ENCODE measurements at regions not wholly inside any gene's neighbourhood (a gene's known extent, or its start where the extent isn't known, plus 50 kb on each side); places are given as distances from the start of the nearest gene placed in this dataset.

DNA sequence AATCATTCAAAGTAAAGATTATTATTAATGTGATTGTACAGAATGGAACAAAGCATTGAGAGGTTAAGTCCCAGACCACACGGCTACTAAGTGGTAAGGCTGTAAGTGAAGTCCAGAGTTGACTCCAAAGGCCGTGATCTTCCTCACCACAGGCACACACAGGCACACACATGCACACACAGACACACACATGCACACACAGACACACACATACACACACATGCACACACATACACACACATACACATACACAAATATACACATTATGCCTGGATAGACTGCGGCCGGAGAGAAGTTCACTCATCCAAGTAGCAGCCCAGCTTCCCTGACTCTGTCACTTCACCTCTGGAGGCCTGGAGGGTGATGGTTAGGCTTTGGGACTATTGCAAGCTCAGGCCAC is 121.9 kb downstream of the HLX start:
- BruUV-seq (replicated peaks): no TSS peak
- Histone ChIP-seq H4K20me1 (ENCODE audit: insufficient read depth, low read length) (no peaks in the 10 kb centered on the region), H3K4me3 (ENCODE audit: low read depth, low read length, poor library complexity, severe bottlenecking) (no peak overlapping the region), H3K27ac (ENCODE audit: low read depth, low read length, poor library complexity, severe bottlenecking) (no peak overlapping the region), H3K9me2 (ENCODE audit: insufficient read depth, low read length) (no peaks in the 10 kb centered on the region), H2AFZ (ENCODE audit: low read length) (no peak overlapping the region), H3K9me3 (ENCODE audit: low read length) (no peaks in the 10 kb centered on the region), H3K36me3 (ENCODE audit: insufficient read depth, low read length) (no peaks in the 10 kb centered on the region), H3K4me2 (ENCODE audit: low read length) (no peak overlapping the region), H3K79me2 (ENCODE audit: insufficient read depth, low read depth, low read length) (no peaks in the 10 kb centered on the region), H3K4me1 (ENCODE audit: insufficient read depth, low read length, poor library complexity, severe bottlenecking) (no peaks in the 10 kb centered on the region)
- CTCF ChIA-PET (ENCODE audit: unreplicated experiment): no interaction called here
- no peak for DNase-seq (ENCODE audit: low spot score)
- intact Hi-C loops (cut with micrococcal nuclease; ENCODE audit: unreplicated experiment): loop anchor here (2.0 kb wide), 1 partner anchor 40 kb away; no protein-coding TSS in a partner anchor
- POLR2A ChIA-PET: interaction anchor here (0.6 kb wide), 1 partner anchor 224 kb away, joined by 9 read pairs; no protein-coding TSS in a partner anchor
- TF ChIP-seq, protein P1, sequence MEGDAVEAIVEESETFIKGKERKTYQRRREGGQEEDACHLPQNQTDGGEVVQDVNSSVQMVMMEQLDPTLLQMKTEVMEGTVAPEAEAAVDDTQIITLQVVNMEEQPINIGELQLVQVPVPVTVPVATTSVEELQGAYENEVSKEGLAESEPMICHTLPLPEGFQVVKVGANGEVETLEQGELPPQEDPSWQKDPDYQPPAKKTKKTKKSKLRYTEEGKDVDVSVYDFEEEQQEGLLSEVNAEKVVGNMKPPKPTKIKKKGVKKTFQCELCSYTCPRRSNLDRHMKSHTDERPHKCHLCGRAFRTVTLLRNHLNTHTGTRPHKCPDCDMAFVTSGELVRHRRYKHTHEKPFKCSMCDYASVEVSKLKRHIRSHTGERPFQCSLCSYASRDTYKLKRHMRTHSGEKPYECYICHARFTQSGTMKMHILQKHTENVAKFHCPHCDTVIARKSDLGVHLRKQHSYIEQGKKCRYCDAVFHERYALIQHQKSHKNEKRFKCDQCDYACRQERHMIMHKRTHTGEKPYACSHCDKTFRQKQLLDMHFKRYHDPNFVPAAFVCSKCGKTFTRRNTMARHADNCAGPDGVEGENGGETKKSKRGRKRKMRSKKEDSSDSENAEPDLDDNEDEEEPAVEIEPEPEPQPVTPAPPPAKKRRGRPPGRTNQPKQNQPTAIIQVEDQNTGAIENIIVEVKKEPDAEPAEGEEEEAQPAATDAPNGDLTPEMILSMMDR (conservative IDR thresholded peaks at IDR 0.05; ENCODE audit: low read length): no peak
- TF ChIP-seq EZH2phosphoT487 (IDR thresholded peaks at IDR 0.05; ENCODE audit: borderline replicate concordance, low read depth, low read length): no peak

DNA sequence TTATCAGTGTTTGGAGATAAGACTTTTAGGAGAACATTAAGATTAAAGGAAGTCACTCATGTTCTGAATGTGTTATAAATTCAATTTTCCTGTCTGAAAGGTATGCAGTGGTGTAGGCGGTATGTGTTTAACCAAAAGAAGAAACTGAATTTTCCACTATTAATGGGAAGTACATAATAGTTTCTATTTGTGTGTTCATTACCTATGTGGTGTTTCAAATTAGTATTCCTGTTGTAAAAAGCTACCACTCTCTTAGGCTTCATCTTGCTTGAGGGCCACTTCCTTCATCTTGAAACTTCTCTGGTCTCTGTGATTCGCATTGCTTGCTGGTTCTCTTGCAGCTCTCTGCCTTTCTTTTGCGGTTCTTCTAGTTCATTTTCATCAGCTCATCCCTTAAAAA is 123.4 kb downstream of the HLX start:
- Histone ChIP-seq H3K9me3 (ENCODE audit: low read length) (no peaks in the 10 kb centered on the region), H3K27ac (ENCODE audit: low read depth, low read length, poor library complexity, severe bottlenecking) (no peak overlapping the region), H3K9me2 (ENCODE audit: insufficient read depth, low read length) (no peaks in the 10 kb centered on the region), H4K20me1 (ENCODE audit: insufficient read depth, low read length) (no peaks in the 10 kb centered on the region), H3K4me1 (ENCODE audit: insufficient read depth, low read length, poor library complexity, severe bottlenecking) (no peaks in the 10 kb centered on the region), H3K79me2 (ENCODE audit: insufficient read depth, low read depth, low read length) (no peaks in the 10 kb centered on the region), H3K4me3 (ENCODE audit: low read depth, low read length, poor library complexity, severe bottlenecking) (no peak overlapping the region), H3K36me3 (ENCODE audit: insufficient read depth, low read length) (no peaks in the 10 kb centered on the region), H3K4me2 (ENCODE audit: low read length) (no peak overlapping the region), H2AFZ (ENCODE audit: low read length) (no peak overlapping the region)
- BruUV-seq (replicated peaks): no TSS peak
- TF ChIP-seq, protein P1 (conservative IDR thresholded peaks at IDR 0.05; ENCODE audit: low read length): no peak
- no peak for TF ChIP-seq EZH2phosphoT487 (IDR thresholded peaks at IDR 0.05; ENCODE audit: borderline replicate concordance, low read depth, low read length)
- ChIA-PET POLR2A (no interaction called here), CTCF (ENCODE audit: unreplicated experiment) (no interaction called here)
- DNase-seq (ENCODE audit: low spot score): no peak
- intact Hi-C loops (cut with micrococcal nuclease; ENCODE audit: unreplicated experiment): no loop called here

DNA sequence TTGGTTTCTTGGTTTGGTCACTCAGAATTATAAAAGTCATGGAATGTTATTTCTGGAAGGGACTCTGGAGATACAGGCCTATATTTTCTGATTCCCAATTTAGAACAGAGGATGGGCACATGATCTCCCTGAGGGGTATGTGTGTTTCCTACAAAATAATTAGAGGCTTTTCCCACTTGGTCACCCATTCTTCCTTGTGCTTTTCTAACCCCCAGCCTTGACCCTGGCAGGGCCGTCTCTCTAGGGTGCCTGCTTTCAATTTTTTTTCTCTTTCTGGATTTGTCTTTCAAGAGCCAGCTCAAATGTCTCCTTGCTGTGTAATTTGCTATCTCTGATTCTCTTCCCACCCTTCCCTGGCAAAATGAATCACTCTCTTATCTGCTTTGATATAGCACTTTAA is 131.9 kb downstream of the HLX start:
- BruUV-seq (replicated peaks): no TSS peak
- no peaks in the 10 kb centered on the region for H3K36me3 ChIP-seq (ENCODE audit: insufficient read depth, low read length)
- POLR2A ChIA-PET: no interaction called here
- no peak overlapping the region for H3K4me3 ChIP-seq (ENCODE audit: low read depth, low read length, poor library complexity, severe bottlenecking)
- H2AFZ ChIP-seq (ENCODE audit: low read length): no peak overlapping the region
- H3K4me2 ChIP-seq (ENCODE audit: low read length): no peak overlapping the region
- H3K4me1 ChIP-seq (ENCODE audit: insufficient read depth, low read length, poor library complexity, severe bottlenecking): no peaks in the 10 kb centered on the region
- H3K27ac ChIP-seq (ENCODE audit: low read depth, low read length, poor library complexity, severe bottlenecking): no peak overlapping the region
- intact Hi-C loops (cut with micrococcal nuclease; ENCODE audit: unreplicated experiment): no loop called here
- H3K9me2 ChIP-seq (ENCODE audit: insufficient read depth, low read length): no peaks in the 10 kb centered on the region
- H3K9me3 ChIP-seq (ENCODE audit: low read length): no peaks in the 10 kb centered on the region
- H4K20me1 ChIP-seq (ENCODE audit: insufficient read depth, low read length): no peaks in the 10 kb centered on the region
- no peak for DNase-seq (ENCODE audit: low spot score)
- no peaks in the 10 kb centered on the region for H3K79me2 ChIP-seq (ENCODE audit: insufficient read depth, low read depth, low read length)
- CTCF ChIA-PET (ENCODE audit: unreplicated experiment): no interaction called here
- TF ChIP-seq, protein P1 (conservative IDR thresholded peaks at IDR 0.05; ENCODE audit: low read length): no peak
- TF ChIP-seq EZH2phosphoT487 (IDR thresholded peaks at IDR 0.05; ENCODE audit: borderline replicate concordance, low read depth, low read length): no peak
